NCI-H226 (cell line): ENCODE measurements at regions not wholly inside any gene's neighbourhood (a gene's known extent, or its start where the extent isn't known, plus 50 kb on each side); places are given as distances from the start of the nearest gene placed in this dataset.
A peak's percentile ranks its signal among the peaks of the same experiment; 100 is the strongest.

Source experiments
- DNase-seq: peaks from one replicate; pipeline ENCODE4 v3.0.0-alpha.2; 2015

- DNase-seq: peak; percentile 4
These were observed 205.7 kb upstream of the PUM3 start for GRCh38 chr9:3049636-3050035.

GRCh38 chr9:3047912-3048311, 204.0 kb upstream of the PUM3 start:
- DNase-seq: no peak

GRCh38 chr9:3045153-3045552, 201.3 kb upstream of the PUM3 start:
- no peak for DNase-seq

- peak; percentile 42 for DNase-seq
These were observed 199.5 kb upstream of the PUM3 start for GRCh38 chr9:3043369-3043768.

- DNase-seq: no peak
These were observed 196.9 kb upstream of the PUM3 start for GRCh38 chr9:3040761-3041160.

GRCh38 chr9:3036333-3036700, 192.4 kb upstream of the PUM3 start:
- DNase-seq: no peak

- DNase-seq: no peak
These were observed 191.9 kb upstream of the PUM3 start for GRCh38 chr9:3035579-3036332.

- no peak for DNase-seq
These were observed 189.0 kb upstream of the PUM3 start for GRCh38 chr9:3032898-3033297.

GRCh38 chr9:3028535-3028934, 184.6 kb upstream of the PUM3 start:
- DNase-seq: no peak

- no peak for DNase-seq
These were observed 183.3 kb upstream of the PUM3 start for GRCh38 chr9:3027210-3027609.

- DNase-seq: no peak
These were observed 179.6 kb upstream of the PUM3 start for GRCh38 chr9:3023449-3023848.

- DNase-seq: no peak
These were observed 174.9 kb upstream of the PUM3 start for GRCh38 chr9:3018691-3019230.

- DNase-seq: no peak
These were observed 174.2 kb upstream of the PUM3 start for GRCh38 chr9:3018071-3018470.

- no peak for DNase-seq
These were observed 170.3 kb upstream of the PUM3 start for GRCh38 chr9:3014178-3014577.

GRCh38 chr9:3012842-3013241, 168.9 kb upstream of the PUM3 start:
- DNase-seq: no peak

- DNase-seq: no peak
These were observed 168.3 kb upstream of the PUM3 start for GRCh38 chr9:3012245-3012644.

- no peak for DNase-seq
These were observed 164.2 kb upstream of the PUM3 start for GRCh38 chr9:3008091-3008490.

GRCh38 chr9:3007326-3007725, 163.4 kb upstream of the PUM3 start:
- DNase-seq: no peak

- DNase-seq: no peak
These were observed 163.0 kb upstream of the PUM3 start for GRCh38 chr9:3006851-3007250.

GRCh38 chr9:3004572-3004971, 160.7 kb upstream of the PUM3 start:
- DNase-seq: no peak

GRCh38 chr9:3001311-3001710, 157.4 kb upstream of the PUM3 start:
- no peak for DNase-seq

- no peak for DNase-seq
These were observed 148.5 kb upstream of the PUM3 start for GRCh38 chr9:2992427-2992826.

- no peak for DNase-seq
These were observed 147.4 kb upstream of the PUM3 start for GRCh38 chr9:2991292-2991691.

- DNase-seq: no peak
These were observed 143.8 kb upstream of the PUM3 start for GRCh38 chr9:2987679-2988078.

- DNase-seq: no peak
These were observed 141.4 kb upstream of the PUM3 start for GRCh38 chr9:2985343-2985742.
